ENCODE measurements at regions not wholly inside any gene's neighbourhood (a gene's known extent, or its start where the extent isn't known, plus 50 kb on each side); places are given as distances from the start of the nearest gene placed in this dataset.
"Not testable (repeated sequence)": the region's sequence is repeated elsewhere in the genome, so short reads cannot be mapped to it uniquely, and the experiment has no call there.

DNA sequence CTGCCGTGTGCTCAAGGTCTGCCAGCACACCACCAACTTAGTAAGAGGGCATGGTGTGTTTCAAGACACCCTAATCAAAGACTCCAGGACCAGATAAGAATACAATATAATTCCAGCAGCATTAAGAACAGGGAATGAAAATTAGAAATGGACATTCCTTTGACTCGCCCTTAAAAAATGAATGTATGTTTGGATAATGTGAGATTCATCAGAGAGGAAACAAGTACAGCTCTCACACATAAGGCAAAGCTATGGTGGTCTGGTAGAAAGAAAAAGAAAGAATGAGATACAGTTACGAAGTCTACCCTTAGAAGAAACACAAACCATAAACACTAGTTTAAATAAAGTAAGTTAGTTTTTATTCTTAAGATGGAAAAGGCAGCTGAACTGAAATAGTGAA is 174.8 kb upstream of the ANK3 start:
- DNase-seq = no peak

GRCh38 chr10:60560451-60560850 is 170.8 kb upstream of the ANK3 start:
- DNase-seq = peak in 1 of 2 donors; percentile 20

DNA sequence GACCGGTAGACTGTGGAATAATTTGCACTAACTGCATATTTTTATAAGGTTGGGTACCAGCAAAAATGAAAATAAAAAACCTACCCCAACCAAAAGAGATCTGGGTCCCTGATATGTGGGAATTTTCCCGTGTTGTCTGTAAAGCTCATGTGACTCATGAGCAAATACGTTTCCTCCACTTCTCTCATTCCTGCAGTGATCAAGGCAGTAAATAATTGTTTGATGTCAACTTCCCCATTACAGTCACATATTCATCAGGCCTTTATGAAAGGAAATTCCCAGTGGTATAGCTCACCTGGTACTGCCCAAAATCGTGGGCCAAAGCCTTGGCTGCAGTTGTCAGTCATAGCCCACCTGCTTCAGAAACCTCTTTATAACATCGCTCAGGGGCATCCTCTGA is 166.0 kb upstream of the ANK3 start:
- no peak for DNase-seq

GRCh38 chr10:60549686-60550085 is 160.0 kb upstream of the ANK3 start:
- no peak for DNase-seq

- no peak for DNase-seq
Observed at GRCh38 chr10:60542657-60543056, 153.0 kb upstream of the ANK3 start.

- DNase-seq = no peak
Observed at GRCh38 chr10:60541451-60541850, 151.8 kb upstream of the ANK3 start.

DNA sequence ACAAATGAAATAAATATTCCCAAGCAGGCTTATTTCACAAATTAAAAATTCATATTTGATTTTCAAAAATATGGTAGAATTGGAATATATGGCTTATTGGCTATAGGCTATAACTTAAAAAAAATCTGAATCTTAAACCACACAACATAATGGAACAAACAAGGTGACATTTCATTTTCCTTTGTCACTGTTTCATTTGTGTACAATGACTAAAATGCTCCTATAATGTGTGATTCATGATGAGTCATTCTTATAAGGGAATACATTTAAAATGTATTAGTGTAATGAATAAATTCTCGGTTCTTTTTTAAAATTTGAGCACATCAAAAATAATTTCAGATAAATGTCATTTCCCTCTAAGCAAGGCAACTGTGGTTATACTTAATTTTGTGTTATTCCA is 148.0 kb upstream of the ANK3 start:
- no peak for DNase-seq

DNA sequence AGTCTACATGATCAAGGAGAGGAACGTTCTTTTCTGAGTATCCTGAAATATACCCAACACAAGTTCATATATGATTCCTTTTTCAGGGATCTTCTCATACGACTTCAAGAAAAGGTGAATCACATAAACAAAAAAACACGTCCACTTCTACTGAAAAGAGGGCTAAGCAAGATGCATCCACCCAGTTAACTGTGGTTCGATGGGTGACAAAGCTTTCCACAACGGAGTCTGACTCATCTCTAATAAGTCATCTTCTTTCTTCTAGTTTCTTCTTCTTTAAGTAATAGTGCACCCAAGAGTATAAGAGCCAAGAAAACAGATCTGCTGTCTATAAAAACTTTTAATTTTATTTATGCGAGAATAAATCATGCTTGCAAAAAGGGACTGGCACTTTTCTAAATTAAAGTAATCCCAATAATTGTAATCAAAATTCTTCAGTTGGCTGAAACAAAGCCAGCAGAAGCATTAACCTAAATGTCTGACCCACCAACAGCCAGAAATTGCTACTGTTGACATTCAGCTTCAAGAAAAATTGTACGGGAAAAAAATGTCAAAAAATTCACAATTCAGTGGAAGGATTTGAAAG is 146.9 kb upstream of the ANK3 start:
- DNase-seq = no peak

DNA sequence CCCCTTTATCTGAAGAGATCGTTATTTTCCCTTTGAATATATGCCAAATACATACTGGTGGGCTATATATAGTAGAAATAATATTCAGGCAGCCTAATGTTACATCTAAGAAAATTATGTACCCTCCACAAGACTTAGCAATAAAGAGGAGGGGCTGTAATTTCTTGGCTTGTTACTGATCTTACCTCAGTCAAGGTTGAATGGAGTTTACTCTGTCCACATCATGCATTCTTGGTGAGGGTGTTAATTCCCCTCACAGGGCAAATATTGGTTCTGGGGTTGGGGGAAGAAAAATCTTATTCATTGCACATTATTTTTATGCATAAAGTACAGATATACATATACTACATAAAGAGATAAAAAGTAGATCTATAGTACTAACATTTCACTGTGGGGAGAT is 145.8 kb upstream of the ANK3 start:
- no peak for DNase-seq

DNA sequence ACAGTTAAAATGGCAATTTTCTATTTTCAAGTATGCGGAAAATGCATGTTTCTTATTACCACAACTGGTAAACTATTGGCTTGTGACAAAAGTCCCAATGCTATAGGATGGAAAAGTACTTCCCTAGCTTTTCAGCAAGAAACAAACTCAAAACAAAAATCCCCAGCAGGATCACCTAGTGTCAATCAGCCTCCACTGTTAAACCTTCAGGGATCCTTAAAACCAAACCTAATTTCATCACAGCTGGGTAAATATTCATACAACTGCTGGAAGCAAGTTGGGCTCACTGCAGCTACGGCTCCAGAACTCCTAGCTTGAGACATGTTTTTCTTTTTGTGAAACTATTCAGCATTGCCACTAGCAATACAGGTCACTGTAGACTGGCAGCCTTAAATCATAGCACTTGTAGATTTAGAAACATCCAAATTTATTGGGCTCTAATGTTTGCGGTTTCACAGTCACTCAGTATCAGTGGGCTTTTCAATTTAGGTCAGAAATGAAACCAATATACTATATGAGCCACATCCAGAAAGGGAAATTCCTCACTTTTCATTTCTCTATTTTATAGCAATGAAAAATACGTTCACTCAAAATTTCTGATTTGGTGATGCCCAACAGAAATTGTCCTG is 145.2 kb upstream of the ANK3 start:
- DNase-seq = no peak

- DNase-seq = no peak
Observed at GRCh38 chr10:60532696-60533468, 143.2 kb upstream of the ANK3 start.

DNA sequence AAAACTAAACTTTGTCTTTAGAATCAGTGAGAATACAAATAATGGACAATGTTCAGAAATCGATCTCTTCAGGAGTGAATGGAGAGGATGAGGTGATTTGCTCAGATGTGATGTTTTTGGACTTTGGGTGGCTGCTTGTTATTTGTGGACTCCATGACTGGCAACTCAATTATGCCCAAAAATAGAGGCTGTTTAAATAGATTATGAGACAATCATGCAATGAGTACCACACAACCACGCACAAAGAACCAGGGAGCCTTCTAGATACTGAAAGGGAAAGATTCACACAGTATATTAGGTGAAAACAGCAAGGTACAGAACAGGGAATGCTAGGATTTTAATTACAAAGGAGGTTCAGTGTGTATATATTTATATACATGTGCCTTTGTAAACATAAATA is 141.3 kb upstream of the ANK3 start:
- no peak for DNase-seq

DNA sequence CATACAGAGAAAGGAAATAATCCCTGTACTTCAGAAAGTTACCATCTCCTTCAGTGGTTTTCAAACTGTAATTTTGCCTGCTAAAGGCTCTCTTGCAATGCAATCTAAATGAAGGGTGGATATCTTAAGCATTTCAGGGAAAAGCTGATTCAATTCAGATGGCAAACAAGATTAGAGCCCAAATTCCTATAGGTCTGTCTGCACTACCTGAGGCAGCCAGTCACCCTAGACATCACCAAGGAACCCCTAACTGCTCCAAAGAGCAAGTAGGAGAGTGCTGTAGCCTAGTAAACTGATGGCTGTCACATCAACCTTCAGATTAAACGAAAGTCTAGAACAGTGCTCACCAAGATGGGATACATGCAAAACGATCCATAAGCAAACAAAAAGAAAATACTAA is 138.0 kb upstream of the ANK3 start:
- no peak for DNase-seq

DNA sequence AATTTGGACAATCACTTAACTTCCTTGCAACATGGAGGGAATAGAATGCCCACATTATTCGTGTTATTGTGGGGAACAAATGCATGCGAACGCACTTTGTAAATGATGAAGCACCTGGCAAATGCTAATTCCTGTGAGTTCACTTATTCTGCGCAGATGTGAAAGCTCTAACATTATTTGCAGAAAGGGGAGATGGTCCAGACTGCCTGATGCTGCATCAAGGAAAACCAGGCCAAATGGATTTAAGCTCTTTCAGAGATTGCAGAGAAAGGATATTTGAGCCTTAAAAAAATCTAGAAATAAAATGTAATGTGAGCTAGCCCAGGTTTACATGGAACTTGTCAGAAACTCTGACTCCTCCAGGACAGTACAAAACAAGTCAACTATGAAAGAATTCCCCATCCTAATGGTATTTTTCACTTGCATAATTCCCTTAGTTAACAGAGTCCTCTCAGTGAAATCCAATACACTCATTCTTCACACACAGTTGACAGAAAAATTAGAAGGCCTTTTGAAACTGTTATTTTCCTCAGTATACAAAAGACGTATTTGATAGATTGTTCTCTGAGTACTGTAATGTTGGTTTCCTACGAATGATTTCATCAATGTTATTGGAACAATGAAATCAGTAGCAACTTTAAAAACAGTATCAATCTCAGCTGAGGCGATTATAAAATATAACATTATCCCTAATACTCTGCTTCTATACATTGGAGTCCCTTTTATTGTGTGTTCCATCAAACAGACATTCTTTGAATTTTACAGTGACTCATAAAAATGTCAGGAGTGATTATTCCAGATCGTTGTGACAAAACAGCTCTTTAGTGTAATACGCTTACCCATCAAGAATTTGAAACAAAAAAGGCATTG is 136.3 kb upstream of the ANK3 start:
- no peak for DNase-seq

DNA sequence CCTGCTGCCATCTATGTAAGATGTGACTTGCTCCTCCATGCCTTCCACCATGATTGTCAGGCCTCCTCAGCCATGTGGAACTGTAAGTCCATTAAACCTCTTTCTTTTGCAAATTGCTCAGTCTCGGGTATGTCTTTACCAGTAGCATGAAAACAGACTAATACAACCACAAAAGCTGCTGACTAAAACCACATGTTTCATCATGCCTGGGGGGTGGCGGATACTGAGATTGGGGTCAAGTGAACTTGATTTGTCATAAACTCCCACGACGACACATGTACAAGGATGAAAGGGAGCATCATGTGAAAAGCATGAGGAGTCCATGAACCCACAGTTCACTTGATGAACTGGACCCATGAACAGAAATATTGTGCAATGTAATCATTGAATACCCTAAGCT is 134.9 kb upstream of the ANK3 start:
- DNase-seq = no peak

DNA sequence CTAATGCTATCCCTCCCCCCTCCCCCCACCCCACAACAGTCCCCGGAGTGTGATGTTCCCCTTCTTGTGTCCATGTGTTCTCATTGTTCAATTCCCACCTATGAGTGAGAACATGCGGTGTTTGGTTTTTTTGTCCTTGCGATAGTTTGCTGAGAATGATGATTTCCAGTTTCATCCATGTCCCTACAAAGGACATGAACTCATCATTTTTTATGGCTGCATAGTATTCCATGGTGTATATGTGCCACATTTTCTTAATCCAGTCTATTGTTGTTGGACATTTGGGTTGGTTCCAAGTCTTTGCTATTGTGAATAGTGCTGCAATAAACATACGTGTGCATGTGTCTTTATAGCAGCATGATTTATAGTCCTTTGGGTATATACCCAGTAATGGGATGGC is 133.7 kb upstream of the ANK3 start:
- DNase-seq = not testable (repeated sequence)

DNA sequence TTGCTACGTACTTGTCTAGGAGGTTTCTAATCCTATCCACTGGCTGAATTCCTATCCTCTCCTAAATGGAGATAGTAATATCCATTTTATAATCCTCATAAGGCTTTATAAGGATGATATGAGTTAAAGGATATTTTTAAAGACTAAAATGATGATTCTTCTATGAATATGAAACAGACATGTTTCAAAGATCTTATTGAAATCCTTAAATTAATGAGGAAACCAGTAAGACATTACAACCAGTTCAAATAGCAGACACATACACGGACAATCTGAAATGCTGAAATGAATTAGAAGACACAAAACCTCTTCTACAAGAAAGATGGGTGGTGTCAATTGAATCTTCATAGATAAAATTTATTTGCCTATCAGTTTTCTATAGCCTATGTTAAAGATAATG is 132.9 kb upstream of the ANK3 start:
- DNase-seq = no peak

GRCh38 chr10:60521974-60522405 is 132.3 kb upstream of the ANK3 start:
- no peak for DNase-seq

- no peak for DNase-seq
Observed at GRCh38 chr10:60518745-60519144, 129.1 kb upstream of the ANK3 start.

DNA sequence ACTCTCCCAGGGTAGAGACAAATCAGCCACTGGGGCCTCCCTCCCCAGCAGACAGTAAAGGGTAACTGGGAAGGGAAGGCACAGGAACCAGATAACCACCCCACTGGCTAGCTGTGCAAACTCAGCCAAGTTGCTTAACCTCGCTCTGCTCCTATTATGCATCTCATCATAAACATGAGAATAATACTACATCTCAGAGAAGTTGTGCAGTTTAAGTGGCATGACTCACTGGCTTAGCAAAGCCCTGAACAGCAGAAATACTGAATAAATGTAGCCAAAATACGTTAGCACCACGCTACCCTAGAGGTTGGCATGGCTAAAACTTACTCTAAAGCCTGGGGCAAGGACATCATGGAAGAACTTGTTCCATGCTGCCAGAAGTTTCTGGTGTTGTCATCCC is 128.1 kb upstream of the ANK3 start:
- no peak for DNase-seq

DNA sequence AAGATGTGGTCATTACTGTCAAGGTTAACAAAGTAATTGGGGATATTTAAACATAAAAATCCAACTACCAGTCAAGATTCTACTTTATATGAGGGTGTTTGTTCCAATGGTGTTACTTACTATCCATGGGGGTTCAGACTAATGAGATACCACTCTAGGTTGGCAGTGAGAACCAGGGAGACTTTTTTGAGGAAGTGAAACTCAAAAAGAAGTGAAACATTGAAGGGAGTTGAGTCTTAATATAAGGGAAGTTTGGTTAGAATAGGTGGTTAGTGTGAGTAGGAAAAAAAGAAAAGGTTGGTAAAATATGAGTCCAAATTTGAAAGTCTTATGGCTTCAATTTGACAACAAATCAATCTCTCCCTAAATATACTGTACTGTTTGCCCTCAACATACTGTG is 123.6 kb upstream of the ANK3 start:
- DNase-seq = peak; percentile 3 to 24

DNA sequence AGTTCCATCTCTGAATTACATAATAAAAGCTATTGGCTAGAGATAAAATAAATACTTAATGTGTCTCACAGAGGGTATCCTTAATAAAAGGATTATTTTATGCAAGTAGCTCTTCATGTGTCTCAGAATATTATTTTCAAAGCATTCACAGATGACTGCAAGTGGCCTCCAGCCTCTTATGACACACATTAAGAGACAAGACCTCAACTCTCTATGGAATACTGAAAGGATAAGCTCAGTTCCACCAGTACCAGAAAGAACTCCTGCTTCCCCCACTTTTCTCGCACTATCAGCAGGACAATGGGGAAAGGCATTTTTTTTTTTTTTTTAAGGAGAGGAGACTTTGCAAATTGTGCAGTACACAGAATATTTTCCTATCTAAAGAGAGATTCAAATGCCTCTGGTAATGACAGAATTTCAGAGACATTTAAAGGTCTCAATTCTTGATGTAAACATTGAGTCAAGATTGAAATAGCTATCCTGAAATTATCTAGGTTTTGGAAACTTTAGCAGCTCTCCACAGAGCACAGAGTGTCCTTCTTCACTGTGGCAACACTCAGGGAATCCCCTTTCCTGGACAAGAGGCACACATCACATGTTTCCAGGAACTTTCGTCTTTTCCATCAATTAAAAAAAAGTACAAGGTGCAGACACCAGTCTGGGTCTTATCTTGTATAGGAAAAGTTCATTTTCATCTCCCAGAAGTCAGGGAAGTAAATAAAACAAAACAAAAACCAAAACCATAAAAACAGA is 122.0 kb upstream of the ANK3 start:
- DNase-seq = no peak

DNA sequence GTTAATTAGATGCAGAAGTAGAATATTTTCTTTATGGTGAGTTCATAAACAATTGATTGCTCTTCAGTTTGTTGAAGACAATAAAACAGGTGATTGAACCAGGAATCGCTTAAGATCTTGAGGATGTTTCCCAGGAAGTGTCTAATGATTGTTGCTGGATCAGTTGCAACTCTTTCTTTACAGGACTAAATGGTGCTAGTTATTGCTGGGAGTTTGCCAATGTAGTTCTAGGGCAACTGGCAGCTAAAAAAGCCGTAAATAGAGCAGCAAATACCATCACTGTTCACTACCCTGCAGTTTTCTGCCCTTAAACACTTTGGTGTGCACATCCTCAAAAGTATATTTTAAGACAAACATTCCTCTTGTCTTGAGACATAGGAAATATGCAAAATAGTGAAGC is 119.2 kb upstream of the ANK3 start:
- DNase-seq = no peak
